Coronary artery (tissue), 2 donors: ENCODE measurements at regions not wholly inside any gene's neighbourhood (a gene's known extent, or its start where the extent isn't known, plus 50 kb on each side); places are given as distances from the start of the nearest gene placed in this dataset.
"Not testable (repeated sequence)": the region's sequence is repeated elsewhere in the genome, so short reads cannot be mapped to it uniquely, and the experiment has no call there.

Experiments
- DNase-seq: peaks from one replicate; pipeline ENCODE4 v3.0.0-alpha.2; 2017; ENCODE audit warnings: low spot score
- H3K27ac ChIP-seq, 2 donors: fragments of 200-600 bp; sonication (generic); one replicate each; pipeline ENCODE4 v1.5.1; 2016 to 2019
- H3K4me3 ChIP-seq: fragments of 200-600 bp; sonication (generic); 2 replicates; pipeline ENCODE4 v1.5.1; 2016; ENCODE audit warnings: mild to moderate bottlenecking, moderate library complexity
- TF ChIP-seq, protein P1 (sequence below): fragments of 200-600 bp; sonication (generic); IDR thresholded peaks from one replicate; pipeline ENCODE4 v1.5.1; 2019; ENCODE audit warnings: antibody characterized with exemption

DNA sequence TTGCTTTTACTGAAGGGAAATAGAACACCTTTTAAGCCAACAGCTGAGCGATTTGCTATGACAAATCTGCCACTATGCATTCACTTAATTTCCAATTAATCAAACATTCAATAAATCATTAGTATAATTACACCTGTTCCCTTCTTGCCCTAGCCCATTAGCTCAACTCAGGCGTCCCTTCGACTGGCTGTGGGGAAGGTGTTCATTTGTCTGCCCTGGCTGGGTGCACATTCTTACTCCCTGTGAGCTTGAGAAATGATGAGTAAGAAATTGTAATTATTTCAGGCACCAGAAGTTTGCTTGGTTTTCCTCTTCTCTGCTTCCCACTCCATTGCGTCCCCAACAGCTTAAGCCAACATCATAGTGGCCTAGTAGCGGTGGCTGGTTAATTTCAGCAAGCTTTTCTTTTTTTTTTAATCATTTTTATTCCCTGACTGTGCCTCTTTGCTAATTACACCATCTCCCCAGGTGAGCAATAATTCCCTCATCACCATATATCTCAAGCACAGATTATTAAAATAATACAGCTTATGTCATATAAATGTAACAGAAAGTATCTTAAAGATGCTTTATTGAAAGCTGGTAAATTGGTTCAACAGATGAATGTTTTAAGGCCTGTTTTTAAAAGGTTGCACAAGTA, 623.9 kb upstream of the RBFOX1 start:
- TF ChIP-seq, protein P1, sequence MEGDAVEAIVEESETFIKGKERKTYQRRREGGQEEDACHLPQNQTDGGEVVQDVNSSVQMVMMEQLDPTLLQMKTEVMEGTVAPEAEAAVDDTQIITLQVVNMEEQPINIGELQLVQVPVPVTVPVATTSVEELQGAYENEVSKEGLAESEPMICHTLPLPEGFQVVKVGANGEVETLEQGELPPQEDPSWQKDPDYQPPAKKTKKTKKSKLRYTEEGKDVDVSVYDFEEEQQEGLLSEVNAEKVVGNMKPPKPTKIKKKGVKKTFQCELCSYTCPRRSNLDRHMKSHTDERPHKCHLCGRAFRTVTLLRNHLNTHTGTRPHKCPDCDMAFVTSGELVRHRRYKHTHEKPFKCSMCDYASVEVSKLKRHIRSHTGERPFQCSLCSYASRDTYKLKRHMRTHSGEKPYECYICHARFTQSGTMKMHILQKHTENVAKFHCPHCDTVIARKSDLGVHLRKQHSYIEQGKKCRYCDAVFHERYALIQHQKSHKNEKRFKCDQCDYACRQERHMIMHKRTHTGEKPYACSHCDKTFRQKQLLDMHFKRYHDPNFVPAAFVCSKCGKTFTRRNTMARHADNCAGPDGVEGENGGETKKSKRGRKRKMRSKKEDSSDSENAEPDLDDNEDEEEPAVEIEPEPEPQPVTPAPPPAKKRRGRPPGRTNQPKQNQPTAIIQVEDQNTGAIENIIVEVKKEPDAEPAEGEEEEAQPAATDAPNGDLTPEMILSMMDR, result no peak
- DNase-seq, result no peak
- Histone ChIP-seq H3K27ac (no peak overlapping the region), H3K4me3 (no peak overlapping the region)

DNA sequence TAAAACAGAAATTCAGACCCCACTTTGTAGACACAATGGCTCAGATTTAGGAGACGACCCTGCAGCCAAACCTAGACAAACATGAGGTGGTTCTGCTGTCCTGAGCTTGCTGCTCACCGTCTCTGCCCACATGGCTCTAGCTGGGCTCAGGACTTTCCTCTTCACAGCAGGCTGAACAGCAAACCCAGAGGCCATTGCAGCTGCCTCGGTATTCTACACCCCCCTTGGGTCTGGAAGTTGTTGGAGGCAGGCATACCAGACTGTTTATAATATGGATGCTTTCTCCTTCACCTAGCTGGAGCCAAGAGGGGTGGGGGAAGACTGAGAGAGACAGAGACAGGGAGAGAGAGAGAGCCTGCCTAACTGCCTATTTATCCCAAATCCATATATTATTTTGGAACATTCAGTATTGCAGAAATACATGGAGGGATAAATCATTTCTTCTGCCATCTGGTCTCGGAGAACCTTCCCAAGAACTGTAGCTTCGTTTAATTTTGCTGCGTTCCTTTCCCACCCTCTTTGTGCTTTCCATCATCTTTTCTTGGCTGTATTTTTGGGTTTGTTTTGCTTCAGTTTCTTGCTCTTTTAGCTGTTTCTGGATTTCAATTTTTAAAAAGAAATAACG, 628.2 kb upstream of the RBFOX1 start:
- DNase-seq, result no peak
- Histone ChIP-seq H3K4me3 (no peak overlapping the region), H3K27ac (no peak overlapping the region)
- TF ChIP-seq, protein P1, result no peak

DNA sequence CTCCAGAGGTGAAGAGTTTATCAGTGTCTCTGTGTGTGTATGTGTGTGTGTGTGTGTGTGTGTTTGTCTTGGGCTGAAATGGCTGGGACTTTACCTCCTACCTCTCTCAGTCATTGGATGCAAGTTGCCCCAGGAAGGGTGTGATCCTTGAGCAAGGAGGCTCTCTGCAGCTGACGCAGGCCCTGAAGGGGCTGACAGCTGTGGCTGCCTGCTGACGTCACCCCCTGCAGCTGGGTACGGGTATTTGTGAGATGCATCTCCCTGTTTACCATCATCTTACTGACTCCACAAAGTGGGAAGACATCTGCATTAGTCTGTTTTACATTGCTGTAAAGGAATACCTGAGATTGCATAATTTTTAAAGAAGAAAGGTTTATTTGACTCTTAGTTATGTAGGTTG, 631.5 kb upstream of the RBFOX1 start:
- Histone ChIP-seq H3K27ac (no peak overlapping the region), H3K4me3 (no peak overlapping the region)
- no peak for DNase-seq
- TF ChIP-seq, protein P1, result no peak

DNA sequence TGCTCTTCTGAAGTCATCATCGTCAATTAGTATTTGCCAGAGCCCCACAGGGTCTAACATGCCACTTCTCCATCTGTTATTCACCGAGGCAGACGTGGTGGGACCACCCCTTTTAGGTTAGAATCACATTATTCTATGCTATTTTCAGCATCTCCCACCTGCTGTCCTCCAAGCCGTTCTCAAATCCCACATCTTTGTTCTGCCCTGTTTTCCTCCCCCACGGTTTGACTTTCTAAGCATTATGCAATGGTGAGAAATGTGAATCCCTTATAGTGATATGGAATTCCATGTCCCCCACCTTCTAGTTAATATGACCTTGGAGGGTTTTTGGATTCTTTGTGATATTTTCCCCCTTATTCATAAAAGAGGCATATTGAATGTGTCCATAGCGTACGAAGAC, 634.1 kb upstream of the RBFOX1 start:
- no peak for DNase-seq
- H3K4me3 ChIP-seq, result no peak overlapping the region
- no peak overlapping the region for H3K27ac ChIP-seq
- TF ChIP-seq, protein P1, result no peak

DNA sequence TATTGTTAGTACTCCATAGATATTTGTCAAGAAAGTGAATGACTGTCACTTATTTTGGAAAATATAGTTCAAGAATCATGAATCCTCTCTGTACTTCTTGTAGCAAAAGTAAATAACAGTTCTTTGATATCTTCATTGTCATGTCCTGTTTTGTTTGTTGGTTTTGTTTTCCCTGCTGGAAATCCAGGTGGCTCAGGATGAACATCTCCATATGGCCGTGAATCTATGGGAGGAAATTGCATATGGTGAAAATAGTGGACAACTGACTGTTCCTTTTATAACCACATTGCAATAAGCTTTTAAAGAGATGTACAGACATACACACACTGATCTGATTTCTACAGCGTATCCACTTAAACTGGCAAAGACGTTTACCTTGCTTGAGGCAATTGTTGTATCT, 637.0 kb upstream of the RBFOX1 start:
- Histone ChIP-seq H3K27ac (no peak overlapping the region), H3K4me3 (no peak overlapping the region)
- TF ChIP-seq, protein P1, result no peak
- no peak for DNase-seq

DNA sequence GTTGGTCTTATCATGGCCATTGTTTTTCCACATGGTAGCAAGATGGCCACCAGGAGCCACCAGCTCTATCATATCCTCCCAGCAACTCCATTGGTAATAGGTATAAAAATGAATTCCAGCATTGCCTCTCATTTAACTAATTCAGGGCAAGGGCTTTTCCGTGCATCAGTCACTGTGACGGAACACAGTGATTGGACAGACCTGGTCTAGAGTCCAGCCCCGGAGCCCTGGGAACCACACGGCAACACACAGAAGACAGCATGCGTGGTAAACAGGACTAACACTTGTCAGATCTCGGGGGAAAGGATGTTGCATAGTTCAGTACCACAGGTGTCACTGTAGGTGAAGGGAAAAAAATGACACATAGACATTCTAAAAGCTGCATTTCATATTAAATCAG, 638.0 kb upstream of the RBFOX1 start:
- H3K4me3 ChIP-seq, result no peak overlapping the region
- no peak overlapping the region for H3K27ac ChIP-seq
- no peak for DNase-seq
- TF ChIP-seq, protein P1, result no peak

DNA sequence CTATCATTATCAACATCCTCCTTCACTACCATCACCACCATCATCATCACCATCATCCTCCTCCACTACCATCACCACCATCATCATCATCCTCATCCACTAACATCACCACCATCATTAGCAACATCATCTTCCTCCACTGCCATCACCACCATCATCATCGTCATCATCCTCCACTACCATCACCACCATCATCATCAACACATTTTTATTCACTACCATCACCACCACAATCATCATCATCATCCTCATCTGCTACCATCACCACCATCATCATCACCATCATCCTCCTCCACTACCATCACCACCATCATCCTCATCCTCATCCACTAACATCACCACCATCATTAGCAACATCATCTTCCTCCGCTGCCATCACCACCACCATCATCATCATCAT, 639.2 kb upstream of the RBFOX1 start:
- DNase-seq, H3K4me3 ChIP-seq, H3K27ac ChIP-seq: not testable (repeated sequence)
